Hematopoietic multipotent progenitor cell (in vitro differentiated cells): ENCODE measurements at regions not wholly inside any gene's neighbourhood (a gene's known extent, or its start where the extent isn't known, plus 50 kb on each side); places are given as distances from the start of the nearest gene placed in this dataset.
"Not testable (repeated sequence)": the region's sequence is repeated elsewhere in the genome, so short reads cannot be mapped to it uniquely, and the experiment has no call there.

Experiments
- DNase-seq, 3 donors: peaks; one replicate each; pipeline ENCODE4 v3.0.0-alpha.2; 2011 to 2015; ENCODE audit warnings: low read depth in 2 of 3, low spot score in 2 of 3

DNA sequence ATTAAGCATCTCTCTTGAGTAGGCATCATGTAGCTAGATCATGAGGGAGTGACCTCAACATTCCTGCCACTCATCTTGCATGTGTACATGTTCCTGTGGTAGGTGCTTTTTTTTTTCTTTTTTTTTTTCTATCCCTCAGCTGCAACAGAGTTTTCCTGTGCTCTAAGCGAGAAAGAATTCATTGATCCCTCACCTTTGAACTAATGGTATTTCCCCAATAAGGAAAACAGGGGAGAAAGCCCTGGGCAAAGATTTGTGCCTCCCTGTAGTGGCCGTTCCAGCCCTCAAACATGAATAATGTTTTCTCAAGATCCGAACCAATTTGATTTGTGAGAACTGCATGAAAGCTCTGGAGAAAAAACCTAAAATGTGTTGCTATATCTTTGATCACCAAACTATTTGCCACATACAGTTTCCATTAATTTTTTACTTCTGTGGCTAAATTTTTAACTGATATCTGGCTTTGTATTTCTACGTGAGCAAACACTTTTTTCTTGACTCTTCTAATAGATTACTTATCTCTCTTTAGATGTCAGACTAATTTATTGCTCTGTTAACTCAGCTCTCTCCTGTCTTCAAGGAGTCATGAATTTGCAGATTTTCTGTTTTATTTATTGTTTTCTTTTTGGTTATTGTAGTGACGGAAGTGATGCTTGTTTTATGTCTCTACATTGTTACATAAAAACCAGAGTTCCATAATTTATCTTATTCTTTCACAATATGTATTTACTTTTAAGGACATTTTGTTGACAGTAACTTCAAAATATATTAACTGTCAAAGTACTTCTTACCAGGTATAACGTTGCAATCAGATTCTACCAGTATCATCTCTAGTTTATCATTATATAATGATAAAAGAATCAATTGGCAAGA, 1396.5 kb downstream of the OTOL1 start:
- no peak for DNase-seq

DNA sequence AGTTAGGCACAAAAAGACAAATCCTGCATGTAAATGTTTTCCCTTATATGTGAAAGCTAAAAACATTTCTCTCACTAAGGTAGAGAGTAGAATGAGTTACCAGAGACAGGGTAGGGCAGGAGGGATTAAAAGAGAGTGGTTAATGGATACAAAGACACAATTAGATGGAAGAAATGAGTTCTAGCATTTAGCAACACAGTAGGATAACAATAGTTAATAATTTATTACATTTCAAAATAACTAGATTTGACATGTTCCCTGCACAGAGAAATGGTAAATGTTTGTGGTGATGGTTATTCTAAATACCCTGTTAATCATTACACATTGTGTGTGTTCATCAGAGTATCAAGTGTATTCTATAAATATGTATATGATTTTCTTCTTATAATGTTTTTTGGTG, 1400.7 kb downstream of the OTOL1 start:
- DNase-seq: no peak

DNA sequence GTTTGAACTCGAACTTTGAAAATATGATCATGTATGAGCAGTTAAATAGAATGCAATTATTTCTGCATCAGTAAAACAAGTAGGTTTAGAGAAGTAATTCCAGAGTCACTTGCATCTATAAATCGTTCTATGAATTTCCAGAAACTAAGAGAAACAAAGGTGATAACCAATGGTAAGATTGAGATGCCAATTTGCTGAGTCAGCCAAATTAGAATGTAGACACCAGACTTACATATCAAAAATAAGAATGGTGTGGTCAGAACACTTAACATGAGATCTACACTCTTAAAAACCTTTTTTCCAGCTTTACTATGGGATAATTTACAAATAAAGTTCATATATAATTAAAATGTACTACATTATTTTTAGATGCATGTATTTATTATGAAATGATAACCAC, 1435.9 kb downstream of the OTOL1 start:
- DNase-seq: no peak

DNA sequence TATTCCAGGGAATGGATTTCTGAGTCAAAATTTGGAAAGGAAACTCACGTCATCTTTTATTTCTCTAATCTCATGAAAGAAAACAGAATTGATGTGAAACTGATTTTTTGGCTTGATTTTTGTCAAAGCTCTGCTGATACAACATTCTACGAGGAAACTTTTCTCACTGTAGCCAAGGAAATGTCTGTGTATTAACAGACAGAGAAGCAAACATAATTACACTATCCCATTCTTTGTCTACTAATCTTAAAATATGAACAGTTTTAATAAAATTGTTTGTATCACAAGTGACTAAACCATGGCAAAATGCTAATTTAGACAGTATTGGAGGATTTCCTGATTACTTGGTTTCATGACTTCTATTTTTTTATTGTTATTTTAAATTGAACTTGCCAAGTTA, 1437.0 kb downstream of the OTOL1 start:
- no peak for DNase-seq

GRCh38 chr3:162936706-162937105, 1440.1 kb downstream of the OTOL1 start:
- DNase-seq: no peak

DNA sequence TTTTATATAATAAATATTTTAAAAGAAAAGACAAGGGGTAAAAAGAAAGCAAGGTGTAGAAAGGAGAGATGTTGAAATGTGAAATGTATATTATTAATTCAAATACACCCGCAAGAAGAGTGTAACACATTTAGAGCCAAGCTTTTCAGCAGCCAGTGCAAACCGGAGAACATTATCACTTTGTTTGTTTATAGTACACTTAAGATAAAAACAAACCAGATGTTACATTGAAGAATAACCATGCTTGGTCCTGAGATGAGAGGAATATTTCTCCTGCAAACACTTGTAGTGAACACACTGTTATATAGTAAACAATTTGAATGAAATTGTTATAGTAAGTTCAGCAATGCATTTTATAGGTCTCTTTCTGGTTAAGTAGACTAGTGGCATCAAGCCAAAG, 1441.5 kb downstream of the OTOL1 start:
- no peak for DNase-seq

GRCh38 chr3:162945626-162946025, 1449.0 kb downstream of the OTOL1 start:
- no peak for DNase-seq

- DNase-seq: no peak
Observed at GRCh38 chr3:162956711-162957110, 1460.1 kb downstream of the OTOL1 start.

GRCh38 chr3:162960269-162960668, 1463.7 kb downstream of the OTOL1 start:
- no peak for DNase-seq

DNA sequence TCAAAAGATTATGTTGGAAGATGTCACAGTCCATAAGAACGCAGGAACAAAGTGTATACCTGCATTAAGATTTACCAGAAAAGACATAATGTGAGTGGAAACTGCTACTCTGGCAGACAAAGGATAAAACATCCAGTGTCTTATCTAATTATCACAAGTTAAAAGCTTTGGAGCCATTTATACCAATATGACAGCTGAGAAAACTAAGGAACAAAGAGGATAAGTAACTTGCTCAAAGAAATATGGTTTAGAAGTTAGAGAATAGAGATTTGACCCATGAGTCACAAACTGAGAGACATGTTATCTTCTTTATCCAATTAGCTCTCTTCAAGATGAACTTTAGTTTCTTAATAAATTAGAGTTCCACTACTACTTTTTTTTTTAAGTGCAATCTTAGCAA, 1473.7 kb downstream of the OTOL1 start:
- no peak for DNase-seq

DNA sequence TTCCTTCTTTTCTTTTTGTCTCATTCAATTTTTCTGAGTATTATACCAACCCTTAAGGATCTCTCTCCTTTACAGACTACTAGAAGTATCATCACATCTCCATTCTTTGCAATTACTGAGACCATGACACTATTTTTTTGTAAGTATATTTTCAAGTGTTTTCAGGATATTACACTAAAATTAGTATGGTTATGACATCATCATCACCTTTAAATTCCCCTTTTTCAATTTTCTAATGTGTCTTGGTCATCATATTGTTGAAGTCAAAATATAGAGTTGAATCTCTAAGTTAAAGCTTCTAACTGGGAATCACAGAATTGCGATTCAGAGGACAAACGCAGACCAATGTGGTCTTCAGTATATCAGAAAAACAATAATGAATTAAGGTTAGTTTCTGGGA, 1475.1 kb downstream of the OTOL1 start:
- no peak for DNase-seq

DNA sequence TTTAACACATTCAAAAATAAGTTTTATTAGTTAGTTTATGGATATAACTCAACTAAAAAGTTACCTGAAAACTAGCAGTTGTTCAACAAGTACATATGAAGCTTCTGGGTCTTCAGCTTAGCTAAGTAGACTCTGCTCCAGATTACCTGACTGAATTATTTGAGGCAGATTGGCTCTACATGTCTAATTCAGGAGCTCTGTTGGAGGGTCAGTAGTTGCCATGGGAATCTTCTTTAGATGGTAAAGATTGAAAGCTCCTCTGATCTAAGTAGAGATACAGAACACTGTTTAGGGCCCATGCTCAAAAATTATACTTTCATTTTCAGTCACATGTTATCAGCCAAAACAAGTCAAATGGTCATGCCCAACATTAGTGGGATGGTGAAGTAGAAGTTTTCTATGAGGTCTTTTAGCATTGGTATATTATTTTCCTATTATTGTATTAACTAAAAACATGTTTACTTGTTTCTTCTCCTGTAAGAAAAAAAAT, 1476.9 kb downstream of the OTOL1 start:
- no peak for DNase-seq

DNA sequence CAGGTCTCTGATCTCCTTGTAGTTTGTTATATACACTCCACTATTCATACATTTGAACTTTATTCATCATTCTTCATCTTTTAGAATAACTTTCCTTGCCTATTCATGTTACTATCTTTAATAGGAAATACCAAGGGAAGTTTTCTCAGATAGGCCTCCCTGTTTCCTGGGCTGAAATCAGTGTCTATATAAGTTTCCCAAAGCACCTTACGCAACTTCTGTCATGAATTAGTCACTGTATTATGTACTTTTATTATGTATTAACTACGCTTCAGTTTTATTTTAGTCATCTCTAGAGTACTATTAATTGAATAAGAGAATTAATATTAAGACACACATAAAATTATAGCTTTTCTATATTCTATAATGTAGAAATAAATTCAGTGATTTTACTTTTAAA, 1481.5 kb downstream of the OTOL1 start:
- no peak for DNase-seq

DNA sequence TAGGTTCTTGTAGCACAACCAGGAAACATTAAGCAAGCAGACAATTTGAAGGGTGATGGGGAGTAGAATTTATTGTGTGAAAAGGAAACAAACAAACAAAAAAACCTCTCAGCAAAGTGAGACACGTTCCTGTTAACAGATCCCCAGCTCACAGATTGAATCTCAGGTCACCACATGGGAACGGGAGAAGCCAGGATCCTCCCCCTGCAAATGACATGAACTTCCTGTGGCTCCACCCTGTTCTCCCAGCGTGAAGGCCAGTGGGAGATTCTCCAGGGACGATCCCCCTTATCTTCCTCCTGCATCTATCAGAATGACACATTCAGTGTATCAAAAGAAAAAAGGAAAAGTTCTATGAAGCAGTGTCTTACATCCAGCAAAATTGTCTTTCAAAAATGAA, 1488.1 kb downstream of the OTOL1 start:
- no peak for DNase-seq

DNA sequence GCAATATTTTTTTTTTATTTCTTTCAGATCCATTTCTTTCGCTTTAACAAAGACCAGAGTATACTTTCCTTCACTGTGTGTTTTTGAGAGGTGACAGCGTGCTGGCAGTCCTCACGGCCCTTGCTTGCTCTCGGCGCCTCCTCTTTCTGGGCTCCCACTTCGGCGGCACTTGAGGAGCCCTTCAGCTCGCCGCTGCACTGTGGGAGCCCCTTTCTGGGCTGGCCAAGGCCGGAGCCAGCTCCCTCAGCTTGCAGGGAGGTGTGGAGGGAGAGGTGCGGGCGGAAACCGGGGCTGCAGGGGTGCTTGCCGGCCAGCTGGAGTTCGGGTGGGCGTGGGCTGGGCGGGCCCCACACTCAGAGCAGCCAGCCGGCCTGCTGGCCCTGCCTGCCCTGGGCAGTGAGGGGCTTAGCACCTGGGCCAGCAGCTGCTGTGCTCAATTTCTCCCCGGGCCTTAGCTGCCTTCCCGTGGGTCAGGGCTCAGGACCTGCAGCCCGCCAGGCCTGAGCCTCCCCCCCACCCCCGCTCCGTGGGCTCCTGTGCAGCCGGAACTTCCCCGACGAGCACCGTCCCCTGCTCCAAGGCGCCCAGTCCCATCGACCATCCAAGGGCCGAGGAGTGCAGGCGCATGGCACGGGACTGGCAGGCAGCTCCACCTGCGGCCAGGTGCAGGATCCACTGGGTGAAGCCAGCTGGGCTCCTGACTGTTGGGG, 1490.6 kb downstream of the OTOL1 start:
- not testable (repeated sequence) for DNase-seq

GRCh38 chr3:162992741-162993140, 1496.1 kb downstream of the OTOL1 start:
- no peak for DNase-seq

GRCh38 chr3:162994165-162994564, 1497.6 kb downstream of the OTOL1 start:
- DNase-seq: no peak

DNA sequence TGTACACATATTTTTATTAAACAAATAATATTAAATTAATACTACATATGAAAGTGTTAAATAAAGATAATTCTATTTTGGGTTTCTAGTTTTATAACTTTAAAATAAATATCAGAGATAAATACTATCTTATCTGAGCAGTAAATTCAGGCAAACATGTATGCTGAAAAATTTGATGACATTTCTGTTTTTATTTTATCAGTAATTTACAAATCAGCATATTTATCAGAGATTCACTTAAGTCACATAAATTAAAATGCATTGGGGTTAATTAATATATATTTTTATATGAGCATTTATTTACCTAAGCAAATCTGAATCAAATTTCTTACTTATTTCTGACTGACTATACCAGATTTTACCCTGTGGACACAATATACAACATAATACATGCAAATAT, 1499.8 kb downstream of the OTOL1 start:
- DNase-seq: no peak

DNA sequence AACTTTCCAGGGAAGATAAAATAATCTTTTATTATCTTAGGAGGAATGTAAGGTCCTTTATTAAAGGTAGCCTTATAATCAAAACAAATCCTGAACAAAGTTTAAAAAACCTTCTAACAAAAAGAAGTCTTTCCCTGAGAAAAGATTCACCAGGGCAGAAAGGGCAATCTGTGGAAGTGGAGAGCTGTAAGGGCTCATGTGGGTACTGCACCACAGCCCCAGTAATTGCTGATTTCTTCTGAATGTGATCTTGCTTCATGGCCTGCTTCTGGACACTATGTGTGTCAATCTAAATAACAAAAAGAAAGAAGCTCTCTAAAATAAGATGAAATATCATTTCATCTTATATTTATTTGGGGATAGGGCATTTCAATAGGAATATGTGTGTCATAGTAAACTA, 1501.6 kb downstream of the OTOL1 start:
- DNase-seq: no peak

GRCh38 chr3:163011596-163011995, 1515.0 kb downstream of the OTOL1 start:
- DNase-seq: no peak

GRCh38 chr3:163016251-163016650, 1519.6 kb downstream of the OTOL1 start:
- no peak for DNase-seq

DNA sequence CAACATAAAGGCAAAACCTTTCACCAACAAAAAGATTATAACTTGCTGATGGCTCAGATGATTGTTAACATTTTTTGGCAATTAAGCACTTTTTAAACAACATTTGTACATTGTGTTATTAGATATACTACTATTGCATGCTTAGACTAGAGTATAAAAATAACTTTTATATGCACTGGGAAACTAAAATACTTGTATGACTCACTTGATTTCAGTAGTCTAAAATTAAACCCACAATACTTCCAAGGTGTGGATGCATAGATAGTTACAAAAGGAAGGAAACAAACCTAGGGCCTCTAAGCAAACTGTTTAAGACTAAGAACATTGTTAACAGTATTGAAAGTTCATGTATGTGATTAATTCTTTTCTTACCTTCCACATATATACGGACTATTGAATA, 1521.5 kb downstream of the OTOL1 start:
- no peak for DNase-seq
